EL (cell line): ENCODE measurements at regions not wholly inside any gene's neighbourhood (a gene's known extent, or its start where the extent isn't known, plus 50 kb on each side); places are given as distances from the start of the nearest gene placed in this dataset.
"Not testable (repeated sequence)": the region's sequence is repeated elsewhere in the genome, so short reads cannot be mapped to it uniquely, and the experiment has no call there.

Experiments
- DNase-seq: peaks from one replicate; pipeline ENCODE4 v3.0.0-alpha.2; 2016

GRCh38 chr11:87628957-87629356 is 546.3 kb downstream of the RAB38 start:
- DNase-seq = no peak

DNA sequence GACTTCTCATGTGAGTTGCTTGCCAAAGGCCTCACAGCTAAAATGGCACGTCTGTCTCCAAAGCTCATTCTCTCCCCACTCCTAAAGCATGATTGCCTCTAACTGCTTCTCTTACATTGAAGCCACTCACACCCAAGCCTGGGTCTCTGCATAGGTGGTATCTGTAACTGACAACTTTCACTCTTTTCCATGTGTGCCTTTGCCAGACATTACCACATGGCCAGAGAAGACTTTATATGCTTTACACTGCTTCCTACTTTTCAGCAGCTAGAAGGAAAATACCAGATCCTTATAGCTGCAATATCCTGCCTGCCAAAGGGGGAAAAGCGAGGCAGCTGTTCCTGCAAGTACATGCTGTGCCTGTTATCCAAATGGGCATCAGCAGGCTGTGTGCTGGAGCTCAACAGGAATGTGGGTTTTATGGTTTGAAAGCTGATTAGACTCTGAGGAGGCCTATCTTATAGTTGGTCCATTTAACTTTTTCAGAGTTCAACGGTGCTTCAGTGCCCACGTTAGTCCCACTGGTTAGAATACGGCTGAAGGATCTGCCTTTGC is 547.1 kb downstream of the RAB38 start:
- DNase-seq = no peak

DNA sequence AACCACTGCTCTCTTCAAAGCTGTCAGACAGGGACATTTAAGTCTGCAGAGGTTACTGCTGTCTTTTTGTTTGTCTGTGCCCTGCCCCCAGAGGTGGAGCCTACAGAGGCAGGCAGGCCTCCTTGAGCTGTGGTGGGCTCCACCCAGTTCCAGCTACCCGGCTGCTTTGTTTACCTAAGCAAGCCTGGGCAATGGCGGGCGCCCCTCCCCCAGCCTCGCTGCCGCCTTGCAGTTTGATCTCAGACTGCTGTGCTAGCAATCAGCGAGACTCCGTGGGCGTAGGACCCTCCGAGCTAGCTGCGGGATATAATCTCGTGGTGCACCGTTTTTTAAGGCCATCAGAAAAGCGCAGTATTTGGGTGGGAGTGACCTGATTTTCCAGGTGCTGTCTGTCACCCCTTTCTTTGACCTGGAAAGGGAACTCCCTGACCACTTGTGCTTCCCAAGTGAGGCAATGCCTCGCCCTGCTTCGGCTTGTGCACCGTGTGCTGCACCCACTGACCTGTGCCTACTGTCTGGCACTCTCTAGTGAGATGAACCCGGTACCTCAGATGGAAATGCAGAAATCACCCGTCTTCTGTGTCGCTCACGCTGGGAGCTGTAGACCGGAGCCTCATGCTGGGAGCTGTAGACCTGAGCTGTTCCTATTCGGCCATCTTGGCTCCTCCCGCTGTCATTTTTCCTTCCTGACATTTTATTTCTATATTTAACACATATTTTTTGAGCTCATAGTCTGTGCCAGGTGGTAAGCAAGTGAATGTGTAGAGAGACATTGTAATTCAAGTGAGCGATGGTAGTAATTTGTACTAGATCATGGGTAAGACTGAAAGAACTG is 551.5 kb downstream of the RAB38 start:
- not testable (repeated sequence) for DNase-seq

DNA sequence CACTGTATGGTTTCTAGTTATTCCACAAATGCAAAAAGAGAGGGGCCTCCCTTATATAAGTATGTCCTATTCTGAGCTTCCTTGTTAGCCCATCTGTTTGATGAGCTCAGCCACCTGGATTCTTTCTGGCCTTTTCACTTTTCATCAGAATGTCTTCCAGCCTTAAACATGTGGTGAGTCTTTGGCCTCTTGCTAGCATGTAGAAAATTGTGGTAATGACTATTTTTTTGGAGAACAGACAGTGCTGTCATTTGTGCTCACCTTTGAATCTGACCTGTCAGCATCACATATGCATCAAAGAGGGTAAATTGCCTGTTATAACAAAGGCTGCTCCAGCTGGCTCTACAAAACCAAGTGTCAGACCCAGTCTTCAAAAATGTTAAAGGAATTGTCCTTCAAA is 558.7 kb downstream of the RAB38 start:
- DNase-seq = no peak

DNA sequence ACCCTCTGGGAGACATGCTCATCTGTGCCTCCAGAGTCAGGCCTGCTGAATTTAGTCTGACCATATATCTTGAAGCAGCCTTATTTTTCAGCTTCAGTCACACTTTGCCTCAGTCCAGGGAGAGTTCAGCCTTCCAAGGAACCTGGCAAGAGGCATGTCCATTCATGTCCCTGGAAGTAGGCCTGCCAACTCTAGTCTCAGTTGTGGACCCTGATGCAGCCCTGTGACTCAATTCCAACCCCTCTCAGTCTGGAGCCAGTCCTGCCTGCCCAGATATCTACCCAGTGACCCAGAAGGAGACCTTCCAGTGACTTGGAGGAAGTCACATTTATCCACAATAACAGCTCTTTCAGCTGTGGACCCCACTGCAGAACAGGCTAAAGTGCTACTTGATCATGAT is 566.6 kb downstream of the TMEM135 start:
- DNase-seq = no peak

GRCh38 chr11:87603887-87604286 is 566.2 kb downstream of the TMEM135 start:
- no peak for DNase-seq

DNA sequence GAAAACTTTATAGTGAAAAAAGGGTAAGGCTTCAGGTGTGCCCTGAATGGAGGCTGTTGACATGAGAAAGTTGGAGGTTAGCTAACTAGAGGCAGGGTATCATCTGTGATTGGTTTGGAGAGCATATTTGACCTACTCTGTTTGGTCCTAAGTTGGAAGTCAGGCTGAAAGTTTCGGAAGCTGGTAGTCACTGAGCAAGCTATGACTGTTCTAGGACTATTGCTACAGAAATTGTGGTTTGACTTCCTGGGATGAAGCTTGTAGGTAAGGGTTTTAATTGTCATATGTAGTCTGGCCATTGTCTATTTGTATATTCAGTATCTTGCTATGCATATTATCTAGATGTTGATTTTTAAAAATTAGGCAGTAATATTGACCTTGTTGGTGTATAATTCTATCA is 565.0 kb downstream of the TMEM135 start:
- no peak for DNase-seq

- DNase-seq = no peak
Measured at GRCh38 chr11:87600938-87601337, 563.2 kb downstream of the TMEM135 start.

DNA sequence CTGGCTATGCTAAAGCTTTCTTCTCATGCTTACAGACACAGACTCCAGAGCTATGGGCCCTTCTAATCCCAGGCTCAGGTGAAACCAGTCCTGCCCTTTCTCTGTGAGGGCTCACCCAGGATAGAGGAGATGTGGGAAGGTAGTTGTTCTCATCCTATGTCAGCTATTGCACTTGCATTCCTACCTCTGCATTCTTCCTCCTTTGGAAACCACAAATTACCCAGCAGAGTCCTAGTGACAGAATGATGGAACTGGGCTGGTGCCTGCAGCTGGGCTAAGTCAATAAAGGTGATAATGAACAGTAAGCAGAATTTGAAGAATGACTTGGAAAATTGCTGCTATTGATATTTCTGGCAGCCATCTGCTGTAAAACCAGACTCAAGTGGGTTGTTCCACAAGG is 560.0 kb downstream of the TMEM135 start:
- no peak for DNase-seq

GRCh38 chr11:87596176-87596575 is 558.4 kb downstream of the TMEM135 start:
- no peak for DNase-seq

DNA sequence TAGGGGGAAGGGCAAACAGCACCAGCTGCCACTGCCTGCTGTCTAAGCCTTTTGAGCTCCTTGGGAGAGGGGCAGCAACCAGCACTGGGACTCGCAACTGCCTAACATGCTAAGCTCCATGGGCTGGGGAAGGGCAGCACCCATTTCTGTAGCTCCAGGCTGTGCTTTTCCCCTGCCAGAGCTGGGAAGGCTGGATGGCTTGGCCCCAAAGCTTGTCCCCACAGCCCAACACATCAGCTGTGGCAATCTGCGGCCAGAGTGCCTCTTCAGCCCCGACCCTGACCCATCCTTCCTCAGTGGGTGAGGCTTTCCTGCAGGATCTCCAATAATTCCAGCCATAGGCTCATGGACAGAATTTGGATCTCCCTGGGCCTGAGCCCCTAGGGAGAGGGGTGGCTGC is 551.3 kb downstream of the TMEM135 start:
- DNase-seq = no peak

- DNase-seq = not testable (repeated sequence)
Measured at GRCh38 chr11:87585613-87586012, 547.9 kb downstream of the TMEM135 start.

- no peak for DNase-seq
Measured at GRCh38 chr11:87583931-87584330, 546.2 kb downstream of the TMEM135 start.

- no peak for DNase-seq
Measured at GRCh38 chr11:87575088-87575487, 537.4 kb downstream of the TMEM135 start.

DNA sequence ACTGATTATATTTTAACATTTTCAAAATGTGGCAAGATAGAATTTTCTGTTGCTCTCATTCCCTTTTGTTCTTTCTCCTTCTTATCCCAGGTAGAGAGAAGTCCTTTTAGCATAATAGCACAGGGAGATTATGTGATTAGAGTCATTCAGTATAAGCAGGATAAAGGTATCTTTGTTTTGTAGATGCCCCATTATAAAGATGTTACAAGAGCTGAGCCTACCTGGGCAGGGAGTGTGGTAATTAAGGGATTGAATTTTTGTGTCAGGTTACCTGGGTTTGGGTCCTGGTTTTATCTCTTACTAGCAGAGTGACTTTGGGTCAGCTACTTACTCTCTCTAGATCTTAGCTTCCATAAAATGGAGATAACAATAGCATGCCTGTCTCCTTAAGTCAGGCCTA is 536.5 kb downstream of the TMEM135 start:
- DNase-seq = no peak

DNA sequence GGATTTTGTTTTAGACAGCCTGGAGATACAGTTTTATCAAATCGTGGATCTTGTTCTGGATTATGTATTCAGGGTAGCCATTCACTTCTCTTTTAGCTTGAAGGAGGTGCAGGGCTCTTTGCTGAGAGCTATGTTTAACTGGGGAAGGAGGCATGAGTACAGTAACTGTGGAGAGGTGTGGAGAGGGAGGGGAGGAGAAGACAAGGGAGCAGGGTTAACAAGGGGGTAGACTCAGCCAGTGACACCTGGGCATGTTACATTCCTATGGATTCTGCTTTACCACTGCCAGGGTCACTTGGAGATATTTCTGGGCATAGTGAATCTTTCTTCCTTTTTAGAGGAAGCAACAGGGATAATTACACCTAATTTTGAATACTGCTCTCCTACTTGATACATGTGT is 536.0 kb downstream of the TMEM135 start:
- no peak for DNase-seq

GRCh38 chr11:87572881-87573280 is 535.1 kb downstream of the TMEM135 start:
- DNase-seq = no peak

DNA sequence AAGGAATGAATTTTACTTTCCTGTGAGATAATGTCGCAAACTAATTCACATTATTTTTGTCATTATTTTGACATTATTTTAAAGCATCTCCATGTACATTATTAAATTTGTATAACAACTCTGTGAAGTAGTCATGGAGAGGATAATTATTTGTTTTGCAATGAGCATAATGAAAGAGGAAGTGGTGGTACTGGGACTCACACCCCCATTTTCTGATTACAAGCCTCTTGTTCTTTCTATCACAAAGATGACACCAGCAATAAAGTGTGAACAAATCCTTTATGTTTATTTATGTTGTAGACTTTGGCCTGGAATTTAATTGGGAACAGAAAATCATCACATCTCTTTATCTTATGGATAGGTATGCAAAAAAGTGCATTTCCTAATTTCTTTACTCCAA is 522.6 kb downstream of the TMEM135 start:
- no peak for DNase-seq

DNA sequence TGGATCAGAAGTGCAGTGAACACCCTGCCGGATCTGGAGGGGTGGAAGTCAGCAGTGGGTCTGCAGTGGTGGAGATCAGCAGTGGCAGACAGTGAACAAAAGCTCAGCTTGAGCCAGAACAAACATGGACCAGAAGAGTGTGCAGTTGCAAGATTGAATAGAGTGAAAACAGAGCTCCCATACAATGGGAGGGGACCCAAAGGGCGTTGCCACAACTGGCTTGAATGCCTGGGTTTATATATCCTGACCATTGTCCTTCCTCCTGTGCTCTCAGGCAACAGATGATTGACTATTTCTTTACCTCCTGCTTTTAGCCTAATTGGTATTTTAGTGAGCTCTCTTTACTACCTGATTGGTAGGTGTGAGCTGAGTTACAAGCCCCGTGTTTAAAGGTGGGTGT is 522.1 kb downstream of the TMEM135 start:
- not testable (repeated sequence) for DNase-seq

DNA sequence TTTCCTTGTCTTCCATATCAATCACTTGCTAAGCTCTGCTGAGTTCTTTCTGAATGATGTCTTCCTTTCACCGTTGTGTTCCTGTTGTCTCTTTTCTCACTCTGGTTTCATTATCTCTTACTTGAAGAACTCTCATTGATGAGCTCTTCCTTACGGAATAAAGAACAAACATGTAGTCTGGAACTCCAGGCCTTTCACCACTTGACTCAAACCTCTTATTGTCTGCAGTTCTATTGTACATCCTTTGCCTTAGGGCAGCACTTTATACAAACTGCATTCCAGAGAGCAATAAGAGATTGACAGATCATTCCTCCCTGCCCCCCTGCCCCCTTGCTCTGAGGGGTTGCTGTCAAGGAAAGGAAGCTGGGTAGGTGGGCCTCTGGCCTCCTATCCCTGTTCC is 517.4 kb downstream of the TMEM135 start:
- no peak for DNase-seq

DNA sequence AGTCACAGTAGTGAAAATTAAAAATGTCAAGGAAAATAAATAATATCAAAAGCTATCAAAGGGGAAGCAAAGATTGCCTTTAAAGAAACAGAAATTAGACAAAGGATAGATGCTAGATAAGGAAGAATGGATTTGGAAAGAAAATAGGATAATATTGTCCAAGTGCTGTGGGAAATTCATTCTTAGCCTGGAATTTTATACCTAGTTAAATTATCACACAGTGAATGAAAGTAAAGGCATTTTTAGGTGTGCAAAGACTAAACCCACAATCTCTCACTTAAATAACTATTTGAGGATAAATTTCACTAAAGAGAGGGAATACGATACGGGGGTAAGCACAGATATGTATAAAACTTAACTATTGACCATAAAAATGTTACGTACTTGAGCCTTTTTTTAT is 511.1 kb downstream of the TMEM135 start:
- no peak for DNase-seq

DNA sequence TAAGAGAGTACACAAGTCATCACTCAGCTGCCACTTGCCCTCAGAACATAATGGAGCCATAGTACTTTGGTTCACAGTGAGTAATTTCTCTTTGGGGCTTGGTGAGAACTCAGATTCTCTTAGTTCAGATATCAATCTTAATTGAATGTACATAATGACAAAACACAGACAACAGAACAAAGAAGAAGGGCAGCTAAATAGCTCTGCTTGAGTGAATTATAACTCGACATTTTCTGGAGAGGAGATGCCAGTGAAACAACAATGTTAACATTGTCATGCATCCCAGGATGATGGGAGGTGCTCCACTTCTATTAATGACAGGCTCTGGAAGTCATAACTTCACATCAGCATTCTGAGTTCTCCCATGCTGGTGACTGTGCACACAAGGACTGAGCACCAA is 508.1 kb downstream of the TMEM135 start:
- DNase-seq = no peak

- DNase-seq = no peak
Measured at GRCh38 chr11:87539596-87539995, 501.9 kb downstream of the TMEM135 start.

GRCh38 chr11:87536565-87536964 is 498.8 kb downstream of the TMEM135 start:
- no peak for DNase-seq

GRCh38 chr11:87536016-87536415 is 498.3 kb downstream of the TMEM135 start:
- DNase-seq = no peak
